KMS-11 (cell line): ENCODE measurements at regions not wholly inside any gene's neighbourhood (a gene's known extent, or its start where the extent isn't known, plus 50 kb on each side); places are given as distances from the start of the nearest gene placed in this dataset.

Experiments
- H2AFZ ChIP-seq: fragments of 200-600 bp; sonication (generic); 2 replicates; pipeline ENCODE4 v1.6.1; 2016; ENCODE audit warnings: antibody characterized with exemption, mixed run types, low read depth
- H3K27ac ChIP-seq: fragments of 200-600 bp; sonication (generic); 2 replicates; pipeline ENCODE4 v1.6.1; 2016; ENCODE audit warnings: mild to moderate bottlenecking, mixed run types
- H3K27me3 ChIP-seq: fragments of 200-600 bp; sonication (generic); 2 replicates; pipeline ENCODE4 v1.6.1; 2017; ENCODE audit warnings: mild to moderate bottlenecking, low read depth, mixed run types, moderate library complexity; ENCODE audit not compliant: insufficient read depth
- H3K36me3 ChIP-seq: fragments of 200-600 bp; sonication (generic); 2 replicates; pipeline ENCODE4 v1.6.1; 2017; ENCODE audit warnings: mild to moderate bottlenecking, mixed run types; ENCODE audit not compliant: insufficient read depth
- H3K4me1 ChIP-seq: fragments of 200-600 bp; sonication (generic); 2 replicates; pipeline ENCODE4 v1.6.1; 2016; ENCODE audit warnings: mild to moderate bottlenecking, low read depth, mixed run types; ENCODE audit not compliant: poor library complexity, severe bottlenecking
- H3K4me2 ChIP-seq: fragments of 200-600 bp; sonication (generic); 2 replicates; pipeline ENCODE4 v1.7.0; 2016; ENCODE audit warnings: mild to moderate bottlenecking, mixed run types
- H3K4me3 ChIP-seq: fragments of 200-600 bp; sonication (generic); IDR thresholded peaks from 2 replicates; pipeline ENCODE4 v1.6.1; 2017; ENCODE audit warnings: low read depth, low read length, mixed read lengths; ENCODE audit not compliant: insufficient read depth
- H3K79me2 ChIP-seq: fragments of 200-600 bp; sonication (generic); 2 replicates; pipeline ENCODE4 v1.6.1; 2016; ENCODE audit warnings: low read depth, mixed run types; ENCODE audit not compliant: insufficient read depth
- H3K9ac ChIP-seq: fragments of 200-600 bp; sonication (generic); 2 replicates; pipeline ENCODE4 v1.6.1; 2016; ENCODE audit warnings: mild to moderate bottlenecking, mixed run types
- H4K20me1 ChIP-seq: fragments of 200-600 bp; sonication (generic); 2 replicates; pipeline ENCODE4 v1.6.1; 2016; ENCODE audit warnings: mild to moderate bottlenecking, mixed run types; ENCODE audit not compliant: insufficient read depth
- CTCF ChIP-seq: fragments of 200-600 bp; sonication (generic); conservative IDR thresholded peaks from 2 replicates; pipeline ENCODE4 v1.6.1; 2017; ENCODE audit warnings: low read depth, mild to moderate bottlenecking, antibody characterized with exemption, low read length, moderate library complexity, mixed read lengths

GRCh38 chr7:153422291-153423209, 629.6 kb upstream of the DPP6 start:
- TF ChIP-seq CTCF = no peak
- Histone ChIP-seq H3K27ac (peak overlapping the region; percentile 11; the same call in 1 of the 2 replicates), H3K4me1 (no peaks in the 10 kb centered on the region), H3K9ac (no peak overlapping the region), H3K4me2 (no peak overlapping the region), H2AFZ (no peak overlapping the region), H3K27me3 (no peaks in the 10 kb centered on the region), H3K79me2 (no peaks in the 10 kb centered on the region), H4K20me1 (no peaks in the 10 kb centered on the region), H3K36me3 (no peaks in the 10 kb centered on the region), H3K4me3 (no peak overlapping the region)

DNA sequence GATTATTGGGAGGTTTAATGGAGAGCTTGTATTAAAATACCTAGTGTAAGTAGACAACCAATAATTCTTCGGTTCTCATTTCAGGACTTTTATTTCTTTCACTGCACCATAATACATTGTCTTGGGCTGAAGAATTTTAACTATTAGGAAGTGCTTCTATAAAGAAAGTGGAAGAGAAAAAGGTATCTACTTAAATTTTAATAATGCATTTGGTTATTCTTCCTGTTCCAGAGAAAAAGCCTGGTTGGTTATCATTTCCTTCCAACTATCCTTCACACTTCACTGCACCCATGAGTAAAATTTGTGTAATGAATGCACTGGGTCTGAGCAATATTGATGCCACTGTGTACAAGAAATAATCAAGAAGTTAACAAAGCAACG, 629.0 kb upstream of the DPP6 start:
- Histone ChIP-seq H3K27ac (0 out of 2 replicates have a peak overlapping the region, but pooled peaks have one; percentile 11), H2AFZ (no peak overlapping the region), H4K20me1 (no peaks in the 10 kb centered on the region), H3K79me2 (no peaks in the 10 kb centered on the region), H3K9ac (no peak overlapping the region), H3K36me3 (no peaks in the 10 kb centered on the region), H3K4me1 (no peaks in the 10 kb centered on the region), H3K27me3 (no peaks in the 10 kb centered on the region), H3K4me2 (no peak overlapping the region), H3K4me3 (no peak overlapping the region)
- TF ChIP-seq CTCF = no peak

DNA sequence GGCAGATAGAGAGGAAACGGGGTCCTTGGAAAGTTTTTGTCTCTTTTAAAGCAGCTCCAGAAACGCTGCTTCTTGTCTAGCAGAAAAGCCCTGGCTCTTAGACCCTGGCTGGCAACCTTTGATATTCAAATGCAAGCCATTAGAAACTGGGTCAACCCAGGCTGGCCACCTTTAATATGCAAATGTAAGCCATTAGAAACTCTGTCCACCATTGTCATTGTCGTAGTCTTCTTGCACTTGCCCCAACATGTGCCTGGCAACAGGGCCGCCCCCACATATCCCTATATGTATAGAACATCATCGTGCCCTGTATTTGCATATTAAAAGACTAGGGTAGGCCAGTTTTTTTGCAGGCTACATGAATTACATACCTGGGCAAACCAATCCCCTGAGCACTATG, 621.3 kb upstream of the DPP6 start:
- no peaks in the 10 kb centered on the region for H3K36me3 ChIP-seq
- no peak for TF ChIP-seq CTCF
- H3K4me3 ChIP-seq = no peak overlapping the region
- no peaks in the 10 kb centered on the region for H3K79me2 ChIP-seq
- H3K4me2 ChIP-seq = no peak overlapping the region
- H3K27ac ChIP-seq = no peak overlapping the region
- H2AFZ ChIP-seq = no peak overlapping the region
- no peaks in the 10 kb centered on the region for H3K27me3 ChIP-seq
- no peak overlapping the region for H3K9ac ChIP-seq
- H3K4me1 ChIP-seq = no peaks in the 10 kb centered on the region
- H4K20me1 ChIP-seq = no peaks in the 10 kb centered on the region

- no peak overlapping the region for H3K27ac ChIP-seq
- no peaks in the 10 kb centered on the region for H4K20me1 ChIP-seq
- H2AFZ ChIP-seq = no peak overlapping the region
- H3K4me2 ChIP-seq = no peak overlapping the region
- TF ChIP-seq CTCF = no peak
- no peaks in the 10 kb centered on the region for H3K4me1 ChIP-seq
- no peaks in the 10 kb centered on the region for H3K27me3 ChIP-seq
- H3K4me3 ChIP-seq = no peak overlapping the region
- H3K79me2 ChIP-seq = no peaks in the 10 kb centered on the region
- H3K9ac ChIP-seq = no peak overlapping the region
- no peaks in the 10 kb centered on the region for H3K36me3 ChIP-seq
Observed at GRCh38 chr7:153432063-153432462, 620.1 kb upstream of the DPP6 start.
